ENCODE measurements at regions not wholly inside any gene's neighbourhood (a gene's known extent, or its start where the extent isn't known, plus 50 kb on each side); places are given as distances from the start of the nearest gene placed in this dataset.
A peak's percentile ranks its signal among the peaks of the same experiment; 100 is the strongest.

DNA sequence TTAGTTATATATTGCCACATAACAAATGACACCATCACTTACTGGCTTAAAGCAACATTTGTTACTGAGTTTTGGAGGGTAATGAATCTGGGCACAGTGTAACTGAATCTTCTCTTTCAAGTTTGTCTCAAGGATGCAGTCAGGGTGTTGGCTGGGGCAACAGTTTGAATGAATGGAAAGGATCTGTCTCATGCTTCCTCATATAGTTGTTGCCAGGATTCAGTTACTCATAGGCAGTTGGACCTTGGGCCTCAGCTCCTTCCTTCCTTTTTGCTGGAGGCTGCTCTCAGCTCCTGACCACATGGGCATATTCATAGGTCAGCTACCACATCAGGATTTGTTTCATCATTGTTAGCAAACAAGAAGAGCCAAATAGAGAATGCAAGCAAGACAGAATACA, 466.1 kb upstream of the MC4R start:
- no peaks in the 10 kb centered on the region for H3K4me1 ChIP-seq
- DNase-seq: no peak
- H3K27me3 ChIP-seq: no peaks in the 10 kb centered on the region
- TF ChIP-seq, protein P1, sequence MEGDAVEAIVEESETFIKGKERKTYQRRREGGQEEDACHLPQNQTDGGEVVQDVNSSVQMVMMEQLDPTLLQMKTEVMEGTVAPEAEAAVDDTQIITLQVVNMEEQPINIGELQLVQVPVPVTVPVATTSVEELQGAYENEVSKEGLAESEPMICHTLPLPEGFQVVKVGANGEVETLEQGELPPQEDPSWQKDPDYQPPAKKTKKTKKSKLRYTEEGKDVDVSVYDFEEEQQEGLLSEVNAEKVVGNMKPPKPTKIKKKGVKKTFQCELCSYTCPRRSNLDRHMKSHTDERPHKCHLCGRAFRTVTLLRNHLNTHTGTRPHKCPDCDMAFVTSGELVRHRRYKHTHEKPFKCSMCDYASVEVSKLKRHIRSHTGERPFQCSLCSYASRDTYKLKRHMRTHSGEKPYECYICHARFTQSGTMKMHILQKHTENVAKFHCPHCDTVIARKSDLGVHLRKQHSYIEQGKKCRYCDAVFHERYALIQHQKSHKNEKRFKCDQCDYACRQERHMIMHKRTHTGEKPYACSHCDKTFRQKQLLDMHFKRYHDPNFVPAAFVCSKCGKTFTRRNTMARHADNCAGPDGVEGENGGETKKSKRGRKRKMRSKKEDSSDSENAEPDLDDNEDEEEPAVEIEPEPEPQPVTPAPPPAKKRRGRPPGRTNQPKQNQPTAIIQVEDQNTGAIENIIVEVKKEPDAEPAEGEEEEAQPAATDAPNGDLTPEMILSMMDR (IDR thresholded peaks at IDR 0.05; ENCODE audit: low read depth, low read length): no peak
- no peaks in the 10 kb centered on the region for H3K36me3 ChIP-seq
- no peaks in the 10 kb centered on the region for H3K9me3 ChIP-seq
- H3K4me3 ChIP-seq (ENCODE audit: low read depth, low read length): no peak overlapping the region

DNA sequence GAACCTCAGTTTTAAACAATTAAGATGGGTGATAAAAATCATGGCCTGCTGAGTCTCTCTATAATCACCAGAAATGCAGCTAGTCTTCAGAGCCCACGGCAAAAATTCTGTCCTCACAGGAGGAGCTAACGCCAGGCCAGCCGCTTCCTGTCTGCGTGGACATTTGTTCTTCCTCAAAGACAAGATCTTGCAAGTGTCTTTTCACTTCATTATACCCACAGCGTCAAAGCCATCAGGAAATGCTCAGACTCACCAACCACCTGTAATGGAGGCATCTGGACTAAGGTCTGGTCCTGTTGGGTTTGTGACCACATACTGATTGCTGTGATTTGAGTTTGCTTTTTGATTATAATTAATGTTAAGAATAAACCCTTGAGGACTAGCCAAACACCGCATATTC, 473.8 kb upstream of the MC4R start:
- no peak overlapping the region for H3K4me3 ChIP-seq (ENCODE audit: low read depth, low read length)
- H3K36me3 ChIP-seq: no peaks in the 10 kb centered on the region
- DNase-seq: peak; percentile 25
- no peaks in the 10 kb centered on the region for H3K9me3 ChIP-seq
- H3K27me3 ChIP-seq: no peaks in the 10 kb centered on the region
- TF ChIP-seq, protein P1 (IDR thresholded peaks at IDR 0.05; ENCODE audit: low read depth, low read length): no peak
- H3K4me1 ChIP-seq: no peaks in the 10 kb centered on the region

DNA sequence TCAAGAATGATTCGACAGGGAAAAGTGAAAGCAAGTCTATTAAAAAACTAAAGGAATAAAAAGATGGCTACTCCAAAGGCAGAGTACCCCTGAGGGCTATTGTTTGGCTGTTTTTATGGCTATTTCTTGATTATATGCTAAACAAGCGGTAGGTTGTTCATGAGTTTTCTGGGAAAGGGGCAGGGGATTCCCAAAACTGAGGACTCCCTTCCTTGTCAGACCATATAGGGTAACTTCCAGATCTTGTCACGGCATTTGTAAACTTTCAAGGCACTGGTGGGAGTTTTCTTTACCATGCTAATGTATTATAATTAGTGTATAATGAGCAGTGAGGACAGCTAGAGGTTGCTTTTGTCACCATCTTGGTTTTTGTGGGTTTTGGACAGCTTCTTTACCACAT, 474.9 kb upstream of the MC4R start:
- no peaks in the 10 kb centered on the region for H3K36me3 ChIP-seq
- no peak for DNase-seq
- TF ChIP-seq, protein P1 (IDR thresholded peaks at IDR 0.05; ENCODE audit: low read depth, low read length): no peak
- no peaks in the 10 kb centered on the region for H3K9me3 ChIP-seq
- no peaks in the 10 kb centered on the region for H3K4me1 ChIP-seq
- no peaks in the 10 kb centered on the region for H3K27me3 ChIP-seq
- H3K4me3 ChIP-seq (ENCODE audit: low read depth, low read length): no peak overlapping the region

DNA sequence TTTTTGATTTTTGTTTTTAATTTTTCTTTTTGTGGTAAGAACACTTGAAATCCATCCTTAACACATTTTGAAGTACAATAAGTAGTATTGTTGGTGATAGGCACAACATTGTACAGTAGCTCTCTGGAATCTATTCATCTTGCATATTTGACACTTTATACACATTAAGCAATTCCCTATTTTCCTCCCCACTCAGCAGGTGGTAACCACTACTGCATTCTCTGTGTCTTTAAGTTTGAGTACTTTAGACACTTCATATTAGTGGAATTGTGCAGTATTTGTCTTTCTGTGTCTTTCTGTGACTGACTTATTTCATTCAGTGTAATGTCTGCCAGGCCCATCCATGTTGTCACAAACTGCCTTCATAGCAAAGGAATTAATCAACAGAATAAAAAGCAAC, 471.7 kb upstream of the CDH20 start:
- H3K9me3 ChIP-seq: no peaks in the 10 kb centered on the region
- H3K4me3 ChIP-seq (ENCODE audit: low read depth, low read length): no peak overlapping the region
- DNase-seq: no peak
- H3K4me1 ChIP-seq: no peaks in the 10 kb centered on the region
- no peaks in the 10 kb centered on the region for H3K36me3 ChIP-seq
- TF ChIP-seq, protein P1 (IDR thresholded peaks at IDR 0.05; ENCODE audit: low read depth, low read length): no peak
- H3K27me3 ChIP-seq: no peaks in the 10 kb centered on the region

DNA sequence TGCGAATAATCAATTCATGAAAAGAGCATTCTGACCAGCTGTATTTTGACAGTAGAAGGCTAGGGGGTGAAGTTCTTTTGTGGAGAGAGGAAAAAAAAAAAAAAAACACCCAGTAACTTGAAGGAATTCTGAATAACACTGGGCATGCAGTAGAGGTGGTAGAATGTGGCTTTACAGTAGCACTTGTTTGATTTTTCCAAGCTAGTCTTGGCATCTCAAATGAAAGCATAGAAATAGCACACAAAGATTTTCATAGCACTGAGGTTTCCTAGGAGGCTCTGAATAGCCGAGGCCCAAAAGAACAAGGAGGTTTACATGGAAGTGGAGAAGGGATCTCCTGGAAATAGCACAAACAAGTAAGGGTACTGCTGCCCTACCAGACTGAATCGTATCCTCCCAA, 470.2 kb upstream of the CDH20 start:
- Histone ChIP-seq H3K27me3 (no peaks in the 10 kb centered on the region), H3K36me3 (no peaks in the 10 kb centered on the region), H3K4me1 (no peaks in the 10 kb centered on the region), H3K4me3 (ENCODE audit: low read depth, low read length) (no peak overlapping the region), H3K9me3 (no peaks in the 10 kb centered on the region)
- TF ChIP-seq, protein P1 (IDR thresholded peaks at IDR 0.05; ENCODE audit: low read depth, low read length): no peak
- DNase-seq: no peak

DNA sequence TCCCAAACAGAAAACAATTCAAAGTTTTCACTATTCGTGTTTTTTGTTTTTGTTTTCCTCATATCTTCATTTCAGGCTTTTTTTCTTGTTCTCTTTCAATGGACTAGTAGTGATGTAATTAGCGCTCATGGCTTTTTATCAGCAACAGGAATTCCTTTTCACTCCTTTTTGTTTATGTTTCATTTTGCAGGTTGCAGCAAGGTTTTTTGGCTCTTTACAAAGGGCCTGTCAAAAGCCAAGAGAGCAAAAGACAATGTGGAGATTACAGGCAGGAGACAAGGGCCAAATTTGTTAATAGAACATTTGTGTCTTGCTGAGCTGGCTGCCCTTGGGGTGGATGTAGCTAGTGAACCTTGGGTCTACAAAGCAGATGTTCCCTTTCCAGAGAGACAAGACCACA, 467.4 kb upstream of the CDH20 start:
- Histone ChIP-seq H3K36me3 (no peaks in the 10 kb centered on the region), H3K9me3 (no peaks in the 10 kb centered on the region), H3K4me3 (ENCODE audit: low read depth, low read length) (no peak overlapping the region), H3K27me3 (no peaks in the 10 kb centered on the region), H3K4me1 (no peaks in the 10 kb centered on the region)
- DNase-seq: no peak
- TF ChIP-seq, protein P1 (IDR thresholded peaks at IDR 0.05; ENCODE audit: low read depth, low read length): no peak
